ENCODE measurements at regions not wholly inside any gene's neighbourhood (a gene's known extent, or its start where the extent isn't known, plus 50 kb on each side); places are given as distances from the start of the nearest gene placed in this dataset.

GRCh38 chr5:85628153-85628552, 989.6 kb upstream of the COX7C start:
- TF ChIP-seq SRSF1 (optimal IDR thresholded peaks at IDR 0.05; ENCODE audit: low read depth, low read length) (no peak), GTF2F1 (IDR thresholded peaks at IDR 0.05; ENCODE audit: low read length) (no peak), SMARCC2 (IDR thresholded peaks at IDR 0.05) (no peak), ATF7 (IDR thresholded peaks at IDR 0.05) (no peak), ATF7 (CRISPR knock-in tag; IDR thresholded peaks at IDR 0.05) (no peak), NR1H2 (CRISPR knock-in tag; IDR thresholded peaks at IDR 0.05; ENCODE audit: borderline replicate concordance, low read depth) (no peak), MYNN (CRISPR knock-in tag; IDR thresholded peaks at IDR 0.05; ENCODE audit: low read depth) (no peak), SPEN (CRISPR knock-in tag; IDR thresholded peaks at IDR 0.05; ENCODE audit: low read depth) (no peak), PHF21A (CRISPR knock-in tag; IDR thresholded peaks at IDR 0.05) (no peak), CC2D1A (CRISPR knock-in tag; IDR thresholded peaks at IDR 0.05) (no peak)

Measured in HepG2 (cell line).